ENCODE measurements at regions not wholly inside any gene's neighbourhood (a gene's known extent, or its start where the extent isn't known, plus 50 kb on each side); places are given as distances from the start of the nearest gene placed in this dataset.
"Not testable (repeated sequence)": the region's sequence is repeated elsewhere in the genome, so short reads cannot be mapped to it uniquely, and the experiment has no call there.

GRCh38 chr6:11486959-11487358, 50.6 kb upstream of the TMEM170B start:
- in situ Hi-C loops (cut with HindIII; ENCODE audit: low sequenced_read_pairs) = no loop called here
- no peak for DNase-seq (ENCODE audit: low spot score)

- in situ Hi-C loops (cut with HindIII; ENCODE audit: low sequenced_read_pairs) = no loop called here
These were observed 51.1 kb upstream of the TMEM170B start for GRCh38 chr6:11486486-11486885.

GRCh38 chr6:11486051-11486450, 51.5 kb upstream of the TMEM170B start:
- DNase-seq (ENCODE audit: low spot score) = no peak
- in situ Hi-C loops (cut with HindIII; ENCODE audit: low sequenced_read_pairs) = no loop called here

More at GRCh38 chr6:11486486-11486885, 51.1 kb upstream of the TMEM170B start:
- DNase-seq (ENCODE audit: low spot score) = no peak

GRCh38 chr6:11485271-11485670, 52.3 kb upstream of the TMEM170B start:
- in situ Hi-C loops (cut with HindIII; ENCODE audit: low sequenced_read_pairs) = no loop called here
- DNase-seq (ENCODE audit: low spot score) = peak; percentile 66

- in situ Hi-C loops (cut with HindIII; ENCODE audit: low sequenced_read_pairs) = no loop called here
These were observed 53.1 kb upstream of the TMEM170B start for GRCh38 chr6:11484441-11484840.

GRCh38 chr6:11482616-11483015, 54.9 kb upstream of the TMEM170B start:
- in situ Hi-C loops (cut with HindIII; ENCODE audit: low sequenced_read_pairs) = no loop called here
- no peak for DNase-seq (ENCODE audit: low spot score)

More at GRCh38 chr6:11484441-11484840, 53.1 kb upstream of the TMEM170B start:
- DNase-seq (ENCODE audit: low spot score) = no peak

GRCh38 chr6:11480541-11480940, 57.0 kb upstream of the TMEM170B start:
- in situ Hi-C loops (cut with HindIII; ENCODE audit: low sequenced_read_pairs) = no loop called here
- no peak for DNase-seq (ENCODE audit: low spot score)

- no peak for DNase-seq (ENCODE audit: low spot score)
- in situ Hi-C loops (cut with HindIII; ENCODE audit: low sequenced_read_pairs) = no loop called here
These were observed 58.3 kb upstream of the TMEM170B start for GRCh38 chr6:11479296-11479695.

- DNase-seq (ENCODE audit: low spot score) = no peak
- in situ Hi-C loops (cut with HindIII; ENCODE audit: low sequenced_read_pairs) = no loop called here
These were observed 59.0 kb upstream of the TMEM170B start for GRCh38 chr6:11478586-11478985.

GRCh38 chr6:11475016-11475415, 62.5 kb upstream of the TMEM170B start:
- in situ Hi-C loops (cut with HindIII; ENCODE audit: low sequenced_read_pairs) = no loop called here
- no peak for DNase-seq (ENCODE audit: low spot score)

- DNase-seq (ENCODE audit: low spot score) = no peak
- in situ Hi-C loops (cut with HindIII; ENCODE audit: low sequenced_read_pairs) = no loop called here
These were observed 64.4 kb upstream of the TMEM170B start for GRCh38 chr6:11473008-11473740.

GRCh38 chr6:11471261-11471660, 66.3 kb upstream of the TMEM170B start:
- DNase-seq (ENCODE audit: low spot score) = no peak
- in situ Hi-C loops (cut with HindIII; ENCODE audit: low sequenced_read_pairs) = no loop called here

GRCh38 chr6:11469684-11470083, 67.9 kb upstream of the TMEM170B start:
- no peak for DNase-seq (ENCODE audit: low spot score)
- in situ Hi-C loops (cut with HindIII; ENCODE audit: low sequenced_read_pairs) = no loop called here

- DNase-seq (ENCODE audit: low spot score); in situ Hi-C loops (cut with HindIII; ENCODE audit: low sequenced_read_pairs): not testable (repeated sequence)
These were observed 69.3 kb upstream of the TMEM170B start for GRCh38 chr6:11468271-11468670.

GRCh38 chr6:11467364-11467763, 70.2 kb upstream of the TMEM170B start:
- no peak for DNase-seq (ENCODE audit: low spot score)
- in situ Hi-C loops (cut with HindIII; ENCODE audit: low sequenced_read_pairs) = no loop called here

GRCh38 chr6:11463398-11463780, 74.2 kb upstream of the TMEM170B start:
- in situ Hi-C loops (cut with HindIII; ENCODE audit: low sequenced_read_pairs) = no loop called here
- DNase-seq (ENCODE audit: low spot score) = no peak

GRCh38 chr6:11462742-11463397, 74.7 kb upstream of the TMEM170B start:
- in situ Hi-C loops (cut with HindIII; ENCODE audit: low sequenced_read_pairs) = no loop called here
- DNase-seq (ENCODE audit: low spot score) = no peak

GRCh38 chr6:11460837-11461661, 76.5 kb upstream of the TMEM170B start:
- DNase-seq (ENCODE audit: low spot score) = no peak
- in situ Hi-C loops (cut with HindIII; ENCODE audit: low sequenced_read_pairs) = no loop called here

GRCh38 chr6:11460001-11460668, 77.4 kb upstream of the TMEM170B start:
- in situ Hi-C loops (cut with HindIII; ENCODE audit: low sequenced_read_pairs) = no loop called here
- DNase-seq (ENCODE audit: low spot score) = no peak

All from G401 (cell line).